Nephron progenitor cell (in vitro differentiated cells): ENCODE measurements at regions not wholly inside any gene's neighbourhood (a gene's known extent, or its start where the extent isn't known, plus 50 kb on each side); places are given as distances from the start of the nearest gene placed in this dataset.

ENCODE experiments used
- DNase-seq: peaks from one replicate; pipeline ENCODE4 v3.0.0; 2021
- H3K27ac Mint-ChIP-seq: 2 replicates; pipeline ENCODE4 v1.8.0; 2021; ENCODE audit warnings: mild to moderate bottlenecking, moderate library complexity, mixed read lengths
- H3K27me3 Mint-ChIP-seq: 2 replicates; pipeline ENCODE4 v1.8.0; 2021; ENCODE audit warnings: mild to moderate bottlenecking, low read depth, mixed read lengths; ENCODE audit not compliant: poor library complexity
- H3K36me3 Mint-ChIP-seq: 2 replicates; pipeline ENCODE4 v1.8.0; 2021; ENCODE audit warnings: low read depth, mixed read lengths
- H3K4me1 Mint-ChIP-seq: 2 replicates; pipeline ENCODE4 v1.8.0; 2021; ENCODE audit warnings: mixed read lengths
- H3K4me3 Mint-ChIP-seq: 2 replicates; pipeline ENCODE4 v1.8.0; 2021; ENCODE audit warnings: mild to moderate bottlenecking, moderate library complexity, mixed read lengths
- H3K9me3 Mint-ChIP-seq: 2 replicates; pipeline ENCODE4 v1.8.0; 2021; ENCODE audit warnings: mild to moderate bottlenecking, moderate library complexity, mixed read lengths
- CTCF ChIP-seq: fragments of 200-600 bp; sonication (generic); IDR thresholded peaks from 2 replicates; pipeline ENCODE4 v1.5.0; 2021; ENCODE audit warnings: antibody characterized with exemption

GRCh38 chr6:69623357-69623756 lies 173.5 kb downstream of the LMBRD1 start:
- no peak for TF ChIP-seq CTCF
- H3K27me3 Mint-ChIP-seq = no peaks in the 10 kb centered on the region
- no peaks in the 10 kb centered on the region for H3K36me3 Mint-ChIP-seq
- peaks cover 3% of the 10 kb centered on the region for H3K9me3 Mint-ChIP-seq
- H3K4me3 Mint-ChIP-seq = no peak overlapping the region
- peak overlapping the region; percentile 39 for H3K27ac Mint-ChIP-seq
- no peak for DNase-seq
- H3K4me1 Mint-ChIP-seq = peaks cover 9% of the 10 kb centered on the region

- TF ChIP-seq CTCF = no peak
- Mint-ChIP-seq H3K4me3 (no peak overlapping the region), H3K9me3 (peaks cover 3% of the 10 kb centered on the region), H3K4me1 (peaks cover 9% of the 10 kb centered on the region), H3K27ac (peak overlapping the region; percentile 39), H3K27me3 (no peaks in the 10 kb centered on the region), H3K36me3 (no peaks in the 10 kb centered on the region)
- peak; percentile 4 for DNase-seq
Observed at GRCh38 chr6:69622924-69623323, 173.9 kb downstream of the LMBRD1 start.

- Mint-ChIP-seq H3K4me1 (peaks cover 9% of the 10 kb centered on the region), H3K36me3 (no peaks in the 10 kb centered on the region), H3K4me3 (no peak overlapping the region), H3K9me3 (peaks cover 3% of the 10 kb centered on the region), H3K27me3 (no peaks in the 10 kb centered on the region), H3K27ac (no peak overlapping the region)
- no peak for TF ChIP-seq CTCF
- no peak for DNase-seq
Observed at GRCh38 chr6:69622230-69622629, 174.6 kb downstream of the LMBRD1 start.

- no peak overlapping the region for H3K27ac Mint-ChIP-seq
- TF ChIP-seq CTCF = no peak
- no peak overlapping the region for H3K4me3 Mint-ChIP-seq
- no peaks in the 10 kb centered on the region for H3K27me3 Mint-ChIP-seq
- no peaks in the 10 kb centered on the region for H3K36me3 Mint-ChIP-seq
- no peak for DNase-seq
- H3K9me3 Mint-ChIP-seq = peaks cover 12% of the 10 kb centered on the region
- no peaks in the 10 kb centered on the region for H3K4me1 Mint-ChIP-seq
Observed at GRCh38 chr6:69617163-69617562, 179.6 kb downstream of the LMBRD1 start.

- Mint-ChIP-seq H3K4me3 (no peak overlapping the region), H3K36me3 (no peaks in the 10 kb centered on the region), H3K4me1 (peaks cover 12% of the 10 kb centered on the region), H3K27ac (no peak overlapping the region), H3K27me3 (no peaks in the 10 kb centered on the region), H3K9me3 (peaks cover 9% of the 10 kb centered on the region)
- no peak for TF ChIP-seq CTCF
- DNase-seq = no peak
Observed at GRCh38 chr6:69609836-69610472, 186.9 kb downstream of the LMBRD1 start.

- H3K9me3 Mint-ChIP-seq = no peaks in the 10 kb centered on the region
- no peak for DNase-seq
- no peaks in the 10 kb centered on the region for H3K36me3 Mint-ChIP-seq
- H3K4me3 Mint-ChIP-seq = no peak overlapping the region
- no peaks in the 10 kb centered on the region for H3K27me3 Mint-ChIP-seq
- H3K4me1 Mint-ChIP-seq = peaks cover 6% of the 10 kb centered on the region
- no peak for TF ChIP-seq CTCF
- no peak overlapping the region for H3K27ac Mint-ChIP-seq
Observed at GRCh38 chr6:69601132-69601531, 195.7 kb downstream of the LMBRD1 start.
